Endothelial cell (in vitro differentiated cells): ENCODE measurements at regions not wholly inside any gene's neighbourhood (a gene's known extent, or its start where the extent isn't known, plus 50 kb on each side); places are given as distances from the start of the nearest gene placed in this dataset.

Source experiments
- DNase-seq: peaks from one replicate; pipeline ENCODE4 v3.0.0; 2021; ENCODE audit warnings: low spot score
- H3K27ac Mint-ChIP-seq: one replicate; pipeline ENCODE4 v1.8.0; 2021; ENCODE audit warnings: mixed read lengths, inconsistent platforms; ENCODE audit not compliant: unreplicated experiment
- H3K27me3 Mint-ChIP-seq: one replicate; pipeline ENCODE4 v1.8.0; 2021; ENCODE audit warnings: mild to moderate bottlenecking, moderate library complexity, mixed read lengths, inconsistent platforms; ENCODE audit not compliant: unreplicated experiment
- H3K36me3 Mint-ChIP-seq: one replicate; pipeline ENCODE4 v1.8.0; 2021; ENCODE audit warnings: mild to moderate bottlenecking, low read depth, mixed read lengths, inconsistent platforms; ENCODE audit not compliant: unreplicated experiment
- H3K4me1 Mint-ChIP-seq: one replicate; pipeline ENCODE4 v1.8.0; 2021; ENCODE audit warnings: mild to moderate bottlenecking, mixed read lengths, inconsistent platforms; ENCODE audit not compliant: unreplicated experiment
- H3K4me3 Mint-ChIP-seq: one replicate; pipeline ENCODE4 v1.8.0; 2021; ENCODE audit warnings: mild to moderate bottlenecking, mixed read lengths, inconsistent platforms; ENCODE audit not compliant: unreplicated experiment
- H3K9me3 Mint-ChIP-seq: one replicate; pipeline ENCODE4 v1.8.0; 2021; ENCODE audit warnings: mixed read lengths, inconsistent platforms; ENCODE audit not compliant: unreplicated experiment
- TF ChIP-seq, protein P1 (sequence below): fragments of 200-600 bp; sonication (generic); IDR thresholded peaks from one replicate; pipeline ENCODE4 v1.5.0; 2021; ENCODE audit warnings: antibody characterized with exemption; ENCODE audit not compliant: unreplicated experiment

DNA sequence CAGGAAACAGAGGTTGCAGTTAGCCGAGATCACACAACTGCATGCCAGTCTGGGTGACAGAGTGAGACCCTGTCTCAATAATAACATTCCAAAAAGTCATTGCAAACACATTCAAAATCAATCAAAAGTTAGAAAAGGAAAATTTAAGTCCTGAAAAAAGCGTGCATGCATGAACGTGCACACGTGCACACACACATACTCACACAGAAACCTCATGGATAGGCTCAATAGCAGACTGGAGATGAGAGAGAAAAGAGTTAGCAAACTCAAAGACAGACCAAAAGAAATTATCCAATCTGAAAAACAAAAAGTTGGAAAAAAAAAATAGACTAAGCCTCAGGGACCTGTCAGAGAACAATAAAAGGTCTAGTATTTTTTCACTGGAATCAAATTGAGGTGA lies 1005.6 kb downstream of the TBC1D22A start:
- Mint-ChIP-seq H3K4me1 (no peaks in the 10 kb centered on the region), H3K36me3 (peaks cover 3% of the 10 kb centered on the region), H3K27me3 (peaks cover 3% of the 10 kb centered on the region), H3K27ac (no peak overlapping the region), H3K9me3 (peaks cover 25% of the 10 kb centered on the region), H3K4me3 (no peak overlapping the region)
- TF ChIP-seq, protein P1, sequence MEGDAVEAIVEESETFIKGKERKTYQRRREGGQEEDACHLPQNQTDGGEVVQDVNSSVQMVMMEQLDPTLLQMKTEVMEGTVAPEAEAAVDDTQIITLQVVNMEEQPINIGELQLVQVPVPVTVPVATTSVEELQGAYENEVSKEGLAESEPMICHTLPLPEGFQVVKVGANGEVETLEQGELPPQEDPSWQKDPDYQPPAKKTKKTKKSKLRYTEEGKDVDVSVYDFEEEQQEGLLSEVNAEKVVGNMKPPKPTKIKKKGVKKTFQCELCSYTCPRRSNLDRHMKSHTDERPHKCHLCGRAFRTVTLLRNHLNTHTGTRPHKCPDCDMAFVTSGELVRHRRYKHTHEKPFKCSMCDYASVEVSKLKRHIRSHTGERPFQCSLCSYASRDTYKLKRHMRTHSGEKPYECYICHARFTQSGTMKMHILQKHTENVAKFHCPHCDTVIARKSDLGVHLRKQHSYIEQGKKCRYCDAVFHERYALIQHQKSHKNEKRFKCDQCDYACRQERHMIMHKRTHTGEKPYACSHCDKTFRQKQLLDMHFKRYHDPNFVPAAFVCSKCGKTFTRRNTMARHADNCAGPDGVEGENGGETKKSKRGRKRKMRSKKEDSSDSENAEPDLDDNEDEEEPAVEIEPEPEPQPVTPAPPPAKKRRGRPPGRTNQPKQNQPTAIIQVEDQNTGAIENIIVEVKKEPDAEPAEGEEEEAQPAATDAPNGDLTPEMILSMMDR, result no peak
- no peak for DNase-seq

DNA sequence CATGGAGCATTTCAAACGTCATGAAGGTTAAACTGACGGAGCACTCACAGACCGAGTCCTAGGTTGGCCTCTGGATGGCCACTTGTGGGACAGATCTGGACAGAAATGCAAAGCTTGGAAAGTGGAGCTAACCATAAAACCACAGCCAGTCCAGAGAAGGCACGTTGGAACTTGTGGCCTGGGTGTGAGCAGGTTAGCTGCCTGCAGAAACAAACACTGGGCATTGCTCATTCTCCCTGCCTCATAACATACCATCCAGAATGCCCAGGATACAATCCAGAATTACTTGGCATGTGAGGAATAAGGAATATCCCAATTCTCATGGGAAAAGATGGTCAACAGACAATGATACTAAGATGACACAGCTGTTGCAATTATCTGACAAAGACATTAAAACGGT lies 1005.0 kb downstream of the TBC1D22A start:
- peaks cover 4% of the 10 kb centered on the region for H3K27me3 Mint-ChIP-seq
- peaks cover 28% of the 10 kb centered on the region for H3K9me3 Mint-ChIP-seq
- H3K4me1 Mint-ChIP-seq, result no peaks in the 10 kb centered on the region
- peaks cover 6% of the 10 kb centered on the region for H3K36me3 Mint-ChIP-seq
- no peak overlapping the region for H3K4me3 Mint-ChIP-seq
- no peak for DNase-seq
- no peak overlapping the region for H3K27ac Mint-ChIP-seq
- TF ChIP-seq, protein P1, result no peak

DNA sequence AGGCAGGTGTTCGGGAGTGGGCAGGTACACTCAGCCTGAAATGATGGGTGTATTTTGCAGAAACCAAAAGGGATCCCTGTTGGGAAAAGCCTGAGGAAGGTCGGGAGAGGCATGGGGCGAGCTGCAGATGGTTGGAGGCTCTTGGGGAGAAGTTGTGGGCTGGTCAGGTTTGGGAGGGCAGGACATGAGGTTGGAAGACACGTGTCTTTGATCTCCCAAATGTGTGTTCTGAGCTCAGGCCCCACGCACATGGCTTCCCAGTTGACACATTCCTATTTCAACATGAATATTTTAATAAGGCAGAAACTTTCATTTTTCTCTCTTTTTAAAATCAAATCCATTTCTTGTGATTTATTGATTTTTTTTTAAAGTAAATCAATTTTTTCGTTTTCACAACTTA lies 1003.3 kb downstream of the TBC1D22A start:
- Mint-ChIP-seq H3K36me3 (peaks cover 8% of the 10 kb centered on the region), H3K27me3 (peaks cover 7% of the 10 kb centered on the region), H3K27ac (no peak overlapping the region), H3K4me1 (no peaks in the 10 kb centered on the region), H3K9me3 (peaks cover 31% of the 10 kb centered on the region), H3K4me3 (no peak overlapping the region)
- TF ChIP-seq, protein P1, result no peak
- no peak for DNase-seq

DNA sequence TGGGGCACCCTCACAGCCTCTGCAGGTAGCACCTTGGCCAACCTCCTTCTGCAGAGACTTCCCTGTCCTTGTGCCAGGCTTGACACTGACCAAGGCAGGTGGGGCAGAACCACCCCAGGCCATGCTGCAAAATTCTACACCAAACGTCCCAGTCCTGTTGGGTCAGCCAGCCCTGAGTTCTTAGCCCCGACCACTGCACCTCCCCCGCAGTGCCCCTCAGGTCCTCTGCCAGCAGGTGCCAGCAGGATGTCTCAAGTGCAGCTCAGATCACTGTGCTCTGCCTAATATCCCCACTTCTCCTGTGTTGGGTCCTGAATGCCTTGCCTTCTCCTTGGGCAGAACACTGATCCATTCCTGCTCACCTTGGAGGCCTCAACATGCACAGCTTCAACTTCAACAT lies 999.7 kb downstream of the TBC1D22A start:
- TF ChIP-seq, protein P1, result no peak
- H3K36me3 Mint-ChIP-seq, result peaks cover 8% of the 10 kb centered on the region
- no peaks in the 10 kb centered on the region for H3K4me1 Mint-ChIP-seq
- H3K9me3 Mint-ChIP-seq, result peaks cover 21% of the 10 kb centered on the region
- H3K4me3 Mint-ChIP-seq, result no peak overlapping the region
- no peak overlapping the region for H3K27ac Mint-ChIP-seq
- DNase-seq, result no peak
- peaks cover 10% of the 10 kb centered on the region for H3K27me3 Mint-ChIP-seq

DNA sequence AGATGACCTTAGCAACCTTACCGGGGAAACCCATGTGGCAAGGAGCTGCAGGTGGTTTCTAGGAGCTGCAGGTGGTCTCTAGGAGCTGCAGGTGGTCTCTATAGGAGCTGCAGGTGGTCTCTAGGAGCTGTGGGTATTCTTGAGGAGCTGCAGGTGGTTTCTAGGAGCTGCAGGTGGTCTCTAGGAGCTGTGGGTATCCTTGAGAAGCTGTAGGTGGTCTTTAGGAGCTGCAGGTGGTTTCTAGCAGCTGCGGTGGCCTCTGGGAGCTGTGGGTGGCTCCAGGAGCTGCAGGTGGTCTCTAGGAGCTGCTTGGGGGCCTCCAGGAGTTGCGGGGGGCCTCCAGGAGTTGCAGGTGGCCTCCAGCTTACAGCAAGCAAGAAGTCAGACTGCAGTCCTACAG lies 997.5 kb downstream of the TBC1D22A start:
- TF ChIP-seq, protein P1, result no peak
- peaks cover 16% of the 10 kb centered on the region for H3K9me3 Mint-ChIP-seq
- no peak overlapping the region for H3K4me3 Mint-ChIP-seq
- H3K27ac Mint-ChIP-seq, result no peak overlapping the region
- H3K27me3 Mint-ChIP-seq, result peaks cover 7% of the 10 kb centered on the region
- no peaks in the 10 kb centered on the region for H3K4me1 Mint-ChIP-seq
- DNase-seq, result no peak
- H3K36me3 Mint-ChIP-seq, result peaks cover 5% of the 10 kb centered on the region
